WTC11 (cell line): ENCODE measurements at regions not wholly inside any gene's neighbourhood (a gene's known extent, or its start where the extent isn't known, plus 50 kb on each side); places are given as distances from the start of the nearest gene placed in this dataset.

ENCODE experiments used
- ATAC-seq: fragments of 200-7000 bp; cut with Tn5 transposase; 2 replicates; pipeline ENCODE4 v1.10.0; 2021; ENCODE audit warnings: mild to moderate bottlenecking, moderate library complexity
- CTCF ChIA-PET: fragments of 300-600 bp; sonication (Branson Sonifier 250); formaldehyde crosslinking; loops from one replicate; lab custom pipeline; 2021; ENCODE audit warnings: antibody characterized with exemption; lab: Charles Lee
- POLR2A ChIA-PET: fragments of 350-600 bp; sonication (Branson Sonifier 250); formaldehyde crosslinking; loops from one replicate; lab custom pipeline; 2021; ENCODE audit warnings: antibody characterized with exemption; lab: Charles Lee
- DNase-seq: peaks from one replicate; pipeline ENCODE4 v3.0.0; 2021; ENCODE audit warnings: low spot score
- H3K27ac Mint-ChIP-seq: 2 replicates; pipeline ENCODE4 v1.8.0; 2021; ENCODE audit warnings: mixed read lengths
- H3K27me3 Mint-ChIP-seq: 2 replicates; pipeline ENCODE4 v1.8.0; 2021; ENCODE audit warnings: low read depth, mild to moderate bottlenecking, moderate library complexity, mixed read lengths
- H3K36me3 Mint-ChIP-seq: 2 replicates; pipeline ENCODE4 v1.8.0; 2021; ENCODE audit warnings: mixed read lengths
- H3K4me1 Mint-ChIP-seq: 2 replicates; pipeline ENCODE4 v1.8.0; 2022; ENCODE audit warnings: mixed read lengths
- H3K4me3 Mint-ChIP-seq: 2 replicates; pipeline ENCODE4 v1.8.0; 2021; ENCODE audit warnings: mild to moderate bottlenecking, moderate library complexity, mixed read lengths
- H3K9me3 Mint-ChIP-seq: 2 replicates; pipeline ENCODE4 v1.8.0; 2021; ENCODE audit warnings: mixed read lengths
- CBFB ChIP-seq: sonication (generic); formaldehyde crosslinking; IDR thresholded peaks from 2 replicates; pipeline ENCODE4 v1.8.1; 2022; ENCODE audit warnings: mild to moderate bottlenecking, low read depth, missing genetic modification reagents
- CREB1 ChIP-seq: sonication (generic); formaldehyde crosslinking; IDR thresholded peaks from 2 replicates; pipeline ENCODE4 v1.8.0; 2023; ENCODE audit warnings: mild to moderate bottlenecking, missing genetic modification reagents
- EMX1 ChIP-seq: fragments of 250-450 bp; sonication (Bioruptor Pico); IDR thresholded peaks from 2 replicates; pipeline ENCODE4 v1.8.0; 2021; ENCODE audit warnings: mild to moderate bottlenecking
- FOXP1 ChIP-seq: sonication (generic); formaldehyde crosslinking; IDR thresholded peaks from 2 replicates; pipeline ENCODE4 v1.8.0; 2022; ENCODE audit warnings: missing genetic modification reagents, mild to moderate bottlenecking, moderate library complexity, borderline replicate concordance
- GRHL2 ChIP-seq: fragments of 250-450 bp; sonication (Bioruptor Pico); IDR thresholded peaks from 2 replicates; pipeline ENCODE4 v1.8.0; 2022; ENCODE audit warnings: mild to moderate bottlenecking, moderate library complexity; ENCODE audit not compliant: insufficient replicate concordance, severe bottlenecking
- JAZF1 ChIP-seq: fragments of 250-450 bp; sonication (Bioruptor Pico); IDR thresholded peaks from 2 replicates; pipeline ENCODE4 v1.9.0; 2021; ENCODE audit warnings: moderate library complexity, mild to moderate bottlenecking, inconsistent platforms
- MXD4 ChIP-seq: fragments of 250-450 bp; sonication (Bioruptor Pico); IDR thresholded peaks from 2 replicates; pipeline ENCODE4 v1.8.0; 2021; ENCODE audit warnings: mild to moderate bottlenecking, moderate library complexity, borderline replicate concordance
- NR1H2 ChIP-seq: sonication (generic); formaldehyde crosslinking; IDR thresholded peaks from 2 replicates; pipeline ENCODE4 v1.9.0; 2021; ENCODE audit warnings: mild to moderate bottlenecking, moderate library complexity, missing genetic modification reagents
- NR2C2 ChIP-seq: sonication (generic); formaldehyde crosslinking; IDR thresholded peaks from 2 replicates; pipeline ENCODE4 v1.8.0; 2022; ENCODE audit warnings: mild to moderate bottlenecking, missing genetic modification reagents
- PRRX2 ChIP-seq: fragments of 250-450 bp; sonication (Bioruptor Pico); IDR thresholded peaks from 2 replicates; pipeline ENCODE4 v1.8.0; 2021; ENCODE audit warnings: mild to moderate bottlenecking
- RORB ChIP-seq: fragments of 250-450 bp; sonication (Bioruptor Pico); IDR thresholded peaks from 2 replicates; pipeline ENCODE4 v1.9.0; 2021; ENCODE audit warnings: mild to moderate bottlenecking
- TCF7 ChIP-seq: sonication (generic); formaldehyde crosslinking; IDR thresholded peaks from 2 replicates; pipeline ENCODE4 v1.8.0; 2022; ENCODE audit warnings: mild to moderate bottlenecking, low read depth, missing genetic modification reagents, moderate library complexity
- TEAD1 ChIP-seq: sonication (generic); formaldehyde crosslinking; IDR thresholded peaks from 2 replicates; pipeline ENCODE4 v1.8.0; 2022; ENCODE audit warnings: mild to moderate bottlenecking, missing genetic modification reagents
- ZNF219 ChIP-seq: sonication (generic); formaldehyde crosslinking; IDR thresholded peaks from 2 replicates; pipeline ENCODE4 v1.8.0; 2023; ENCODE audit warnings: missing genetic modification reagents, mild to moderate bottlenecking, borderline replicate concordance
- ZNF416 ChIP-seq: fragments of 250-450 bp; sonication (Bioruptor Pico); IDR thresholded peaks from 2 replicates; pipeline ENCODE4 v1.9.0; 2021; ENCODE audit warnings: mild to moderate bottlenecking, inconsistent platforms
- TF ChIP-seq, protein P1 (sequence below): fragments of 250-450 bp; sonication (Bioruptor Pico); IDR thresholded peaks from 2 replicates; pipeline ENCODE4 v1.9.0; 2021; ENCODE audit warnings: mild to moderate bottlenecking
- TF ChIP-seq, protein P2 (sequence below): sonication (generic); formaldehyde crosslinking; IDR thresholded peaks from 2 replicates; pipeline ENCODE4 v1.8.0; 2023; ENCODE audit warnings: mild to moderate bottlenecking, missing genetic modification reagents
- TF ChIP-seq, protein P3 (sequence below): sonication (generic); formaldehyde crosslinking; IDR thresholded peaks from 2 replicates; pipeline ENCODE4 v1.8.0; 2022; ENCODE audit warnings: mild to moderate bottlenecking, missing genetic modification reagents
- TF ChIP-seq, protein P4 (sequence below): sonication (generic); formaldehyde crosslinking; IDR thresholded peaks from 2 replicates; pipeline ENCODE4 v1.8.0; 2022; ENCODE audit warnings: missing genetic modification reagents
- TF ChIP-seq, protein P5 (sequence below): sonication (generic); formaldehyde crosslinking; conservative IDR thresholded peaks from 2 replicates; pipeline ENCODE4 v1.8.1; 2022; ENCODE audit warnings: mild to moderate bottlenecking, missing genetic modification reagents
- TF ChIP-seq, protein P6 (sequence below): sonication (generic); formaldehyde crosslinking; IDR thresholded peaks from 2 replicates; pipeline ENCODE4 v1.8.0; 2022; ENCODE audit warnings: mild to moderate bottlenecking, missing genetic modification reagents
- TF ChIP-seq, protein P7 (sequence below): sonication (generic); formaldehyde crosslinking; IDR thresholded peaks from 2 replicates; pipeline ENCODE4 v1.8.1; 2022; ENCODE audit warnings: low read depth, mild to moderate bottlenecking, moderate library complexity, missing genetic modification reagents, borderline replicate concordance
- TF ChIP-seq, protein P8 (sequence below): sonication (generic); formaldehyde crosslinking; IDR thresholded peaks from 2 replicates; pipeline ENCODE4 v1.8.0; 2022; ENCODE audit warnings: mild to moderate bottlenecking, missing genetic modification reagents

DNA sequence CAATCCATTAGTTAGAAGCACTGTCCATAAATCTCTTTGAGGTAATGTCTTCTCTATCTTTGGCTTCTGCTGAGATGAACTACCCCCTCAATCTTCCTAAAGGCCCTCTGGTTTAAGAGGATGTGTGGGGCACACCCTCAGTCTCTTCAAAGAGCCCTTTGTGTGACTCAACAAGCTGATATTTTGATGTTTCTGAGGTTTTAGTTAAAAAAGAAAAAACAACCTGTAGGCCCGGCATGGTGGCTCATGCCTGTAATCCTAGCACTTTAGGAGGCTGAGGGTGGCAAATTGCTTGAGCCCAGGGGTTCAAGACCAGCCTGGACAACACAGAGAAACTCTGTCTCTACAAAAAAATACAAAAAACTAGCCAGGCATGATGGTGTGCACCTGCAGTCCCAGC lies 593.5 kb downstream of the TMEM182 start (continued):
- TF ChIP-seq, protein P1, sequence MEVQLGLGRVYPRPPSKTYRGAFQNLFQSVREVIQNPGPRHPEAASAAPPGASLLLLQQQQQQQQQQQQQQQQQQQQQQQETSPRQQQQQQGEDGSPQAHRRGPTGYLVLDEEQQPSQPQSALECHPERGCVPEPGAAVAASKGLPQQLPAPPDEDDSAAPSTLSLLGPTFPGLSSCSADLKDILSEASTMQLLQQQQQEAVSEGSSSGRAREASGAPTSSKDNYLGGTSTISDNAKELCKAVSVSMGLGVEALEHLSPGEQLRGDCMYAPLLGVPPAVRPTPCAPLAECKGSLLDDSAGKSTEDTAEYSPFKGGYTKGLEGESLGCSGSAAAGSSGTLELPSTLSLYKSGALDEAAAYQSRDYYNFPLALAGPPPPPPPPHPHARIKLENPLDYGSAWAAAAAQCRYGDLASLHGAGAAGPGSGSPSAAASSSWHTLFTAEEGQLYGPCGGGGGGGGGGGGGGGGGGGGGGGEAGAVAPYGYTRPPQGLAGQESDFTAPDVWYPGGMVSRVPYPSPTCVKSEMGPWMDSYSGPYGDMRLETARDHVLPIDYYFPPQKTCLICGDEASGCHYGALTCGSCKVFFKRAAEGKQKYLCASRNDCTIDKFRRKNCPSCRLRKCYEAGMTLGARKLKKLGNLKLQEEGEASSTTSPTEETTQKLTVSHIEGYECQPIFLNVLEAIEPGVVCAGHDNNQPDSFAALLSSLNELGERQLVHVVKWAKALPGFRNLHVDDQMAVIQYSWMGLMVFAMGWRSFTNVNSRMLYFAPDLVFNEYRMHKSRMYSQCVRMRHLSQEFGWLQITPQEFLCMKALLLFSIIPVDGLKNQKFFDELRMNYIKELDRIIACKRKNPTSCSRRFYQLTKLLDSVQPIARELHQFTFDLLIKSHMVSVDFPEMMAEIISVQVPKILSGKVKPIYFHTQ (CRISPR knock-in tag), result no peak
- TF ChIP-seq CREB1 (CRISPR knock-in tag) (no peak), EMX1 (CRISPR knock-in tag) (no peak), ZNF416 (no peak), RORB (CRISPR knock-in tag) (no peak), NR2C2 (CRISPR knock-in tag) (no peak), CBFB (CRISPR knock-in tag) (no peak), ZNF219 (CRISPR knock-in tag) (no peak), NR1H2 (no peak)
- TF ChIP-seq, protein P2, sequence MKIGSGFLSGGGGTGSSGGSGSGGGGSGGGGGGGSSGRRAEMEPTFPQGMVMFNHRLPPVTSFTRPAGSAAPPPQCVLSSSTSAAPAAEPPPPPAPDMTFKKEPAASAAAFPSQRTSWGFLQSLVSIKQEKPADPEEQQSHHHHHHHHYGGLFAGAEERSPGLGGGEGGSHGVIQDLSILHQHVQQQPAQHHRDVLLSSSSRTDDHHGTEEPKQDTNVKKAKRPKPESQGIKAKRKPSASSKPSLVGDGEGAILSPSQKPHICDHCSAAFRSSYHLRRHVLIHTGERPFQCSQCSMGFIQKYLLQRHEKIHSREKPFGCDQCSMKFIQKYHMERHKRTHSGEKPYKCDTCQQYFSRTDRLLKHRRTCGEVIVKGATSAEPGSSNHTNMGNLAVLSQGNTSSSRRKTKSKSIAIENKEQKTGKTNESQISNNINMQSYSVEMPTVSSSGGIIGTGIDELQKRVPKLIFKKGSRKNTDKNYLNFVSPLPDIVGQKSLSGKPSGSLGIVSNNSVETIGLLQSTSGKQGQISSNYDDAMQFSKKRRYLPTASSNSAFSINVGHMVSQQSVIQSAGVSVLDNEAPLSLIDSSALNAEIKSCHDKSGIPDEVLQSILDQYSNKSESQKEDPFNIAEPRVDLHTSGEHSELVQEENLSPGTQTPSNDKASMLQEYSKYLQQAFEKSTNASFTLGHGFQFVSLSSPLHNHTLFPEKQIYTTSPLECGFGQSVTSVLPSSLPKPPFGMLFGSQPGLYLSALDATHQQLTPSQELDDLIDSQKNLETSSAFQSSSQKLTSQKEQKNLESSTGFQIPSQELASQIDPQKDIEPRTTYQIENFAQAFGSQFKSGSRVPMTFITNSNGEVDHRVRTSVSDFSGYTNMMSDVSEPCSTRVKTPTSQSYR (CRISPR knock-in tag), result no peak
- TF ChIP-seq, protein P3, sequence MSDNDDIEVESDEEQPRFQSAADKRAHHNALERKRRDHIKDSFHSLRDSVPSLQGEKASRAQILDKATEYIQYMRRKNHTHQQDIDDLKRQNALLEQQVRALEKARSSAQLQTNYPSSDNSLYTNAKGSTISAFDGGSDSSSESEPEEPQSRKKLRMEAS (CRISPR knock-in tag), result no peak

DNA sequence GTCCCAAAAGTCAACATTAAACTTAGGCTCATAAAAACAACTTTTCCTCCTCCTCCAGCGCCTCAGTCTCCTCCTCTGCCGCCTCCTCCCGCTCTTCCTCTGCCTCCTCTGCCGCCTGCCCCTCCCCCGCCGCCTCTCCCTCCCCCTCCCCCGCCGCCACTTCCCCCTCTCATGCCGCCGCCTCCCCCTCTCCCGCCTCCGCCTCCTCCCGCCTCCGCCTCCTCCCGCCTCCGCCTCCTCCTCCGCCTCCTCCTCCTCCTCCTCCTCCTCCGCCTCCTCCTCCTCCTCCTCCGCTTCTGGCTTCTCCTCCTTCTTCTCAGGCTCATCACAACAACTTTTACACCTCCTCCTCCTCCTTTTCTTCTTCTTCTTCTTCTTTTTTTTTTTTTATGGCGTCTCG lies 599.9 kb downstream of the TMEM182 start:
- ChIA-PET CTCF (no interaction called here), POLR2A (no interaction called here)
- Mint-ChIP-seq H3K9me3 (peaks cover 5% of the 10 kb centered on the region), H3K36me3 (peaks cover 4% of the 10 kb centered on the region), H3K27ac (no peak overlapping the region), H3K27me3 (no peaks in the 10 kb centered on the region), H3K4me3 (no peak overlapping the region), H3K4me1 (peaks cover 12% of the 10 kb centered on the region)
- ATAC-seq (no peak), DNase-seq (peak; percentile 18)
- TF ChIP-seq FOXP1 (no peak), TEAD1 (CRISPR knock-in tag) (no peak), CREB1 (CRISPR knock-in tag) (no peak), TCF7 (CRISPR knock-in tag) (no peak), CBFB (CRISPR knock-in tag) (no peak), PRRX2 (CRISPR knock-in tag) (no peak), MXD4 (CRISPR knock-in tag) (no peak), NR1H2 (no peak), GRHL2 (CRISPR knock-in tag) (no peak), JAZF1 (CRISPR knock-in tag) (no peak)
- TF ChIP-seq, protein P4, sequence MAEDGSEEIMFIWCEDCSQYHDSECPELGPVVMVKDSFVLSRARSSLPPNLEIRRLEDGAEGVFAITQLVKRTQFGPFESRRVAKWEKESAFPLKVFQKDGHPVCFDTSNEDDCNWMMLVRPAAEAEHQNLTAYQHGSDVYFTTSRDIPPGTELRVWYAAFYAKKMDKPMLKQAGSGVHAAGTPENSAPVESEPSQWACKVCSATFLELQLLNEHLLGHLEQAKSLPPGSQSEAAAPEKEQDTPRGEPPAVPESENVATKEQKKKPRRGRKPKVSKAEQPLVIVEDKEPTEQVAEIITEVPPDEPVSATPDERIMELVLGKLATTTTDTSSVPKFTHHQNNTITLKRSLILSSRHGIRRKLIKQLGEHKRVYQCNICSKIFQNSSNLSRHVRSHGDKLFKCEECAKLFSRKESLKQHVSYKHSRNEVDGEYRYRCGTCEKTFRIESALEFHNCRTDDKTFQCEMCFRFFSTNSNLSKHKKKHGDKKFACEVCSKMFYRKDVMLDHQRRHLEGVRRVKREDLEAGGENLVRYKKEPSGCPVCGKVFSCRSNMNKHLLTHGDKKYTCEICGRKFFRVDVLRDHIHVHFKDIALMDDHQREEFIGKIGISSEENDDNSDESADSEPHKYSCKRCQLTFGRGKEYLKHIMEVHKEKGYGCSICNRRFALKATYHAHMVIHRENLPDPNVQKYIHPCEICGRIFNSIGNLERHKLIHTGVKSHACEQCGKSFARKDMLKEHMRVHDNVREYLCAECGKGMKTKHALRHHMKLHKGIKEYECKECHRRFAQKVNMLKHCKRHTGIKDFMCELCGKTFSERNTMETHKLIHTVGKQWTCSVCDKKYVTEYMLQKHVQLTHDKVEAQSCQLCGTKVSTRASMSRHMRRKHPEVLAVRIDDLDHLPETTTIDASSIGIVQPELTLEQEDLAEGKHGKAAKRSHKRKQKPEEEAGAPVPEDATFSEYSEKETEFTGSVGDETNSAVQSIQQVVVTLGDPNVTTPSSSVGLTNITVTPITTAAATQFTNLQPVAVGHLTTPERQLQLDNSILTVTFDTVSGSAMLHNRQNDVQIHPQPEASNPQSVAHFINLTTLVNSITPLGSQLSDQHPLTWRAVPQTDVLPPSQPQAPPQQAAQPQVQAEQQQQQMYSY (CRISPR knock-in tag), result no peak
- TF ChIP-seq, protein P5, sequence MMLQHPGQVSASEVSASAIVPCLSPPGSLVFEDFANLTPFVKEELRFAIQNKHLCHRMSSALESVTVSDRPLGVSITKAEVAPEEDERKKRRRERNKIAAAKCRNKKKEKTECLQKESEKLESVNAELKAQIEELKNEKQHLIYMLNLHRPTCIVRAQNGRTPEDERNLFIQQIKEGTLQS, result no peak
- TF ChIP-seq, protein P6, sequence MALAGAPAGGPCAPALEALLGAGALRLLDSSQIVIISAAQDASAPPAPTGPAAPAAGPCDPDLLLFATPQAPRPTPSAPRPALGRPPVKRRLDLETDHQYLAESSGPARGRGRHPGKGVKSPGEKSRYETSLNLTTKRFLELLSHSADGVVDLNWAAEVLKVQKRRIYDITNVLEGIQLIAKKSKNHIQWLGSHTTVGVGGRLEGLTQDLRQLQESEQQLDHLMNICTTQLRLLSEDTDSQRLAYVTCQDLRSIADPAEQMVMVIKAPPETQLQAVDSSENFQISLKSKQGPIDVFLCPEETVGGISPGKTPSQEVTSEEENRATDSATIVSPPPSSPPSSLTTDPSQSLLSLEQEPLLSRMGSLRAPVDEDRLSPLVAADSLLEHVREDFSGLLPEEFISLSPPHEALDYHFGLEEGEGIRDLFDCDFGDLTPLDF (CRISPR knock-in tag), result no peak
- TF ChIP-seq, protein P7, sequence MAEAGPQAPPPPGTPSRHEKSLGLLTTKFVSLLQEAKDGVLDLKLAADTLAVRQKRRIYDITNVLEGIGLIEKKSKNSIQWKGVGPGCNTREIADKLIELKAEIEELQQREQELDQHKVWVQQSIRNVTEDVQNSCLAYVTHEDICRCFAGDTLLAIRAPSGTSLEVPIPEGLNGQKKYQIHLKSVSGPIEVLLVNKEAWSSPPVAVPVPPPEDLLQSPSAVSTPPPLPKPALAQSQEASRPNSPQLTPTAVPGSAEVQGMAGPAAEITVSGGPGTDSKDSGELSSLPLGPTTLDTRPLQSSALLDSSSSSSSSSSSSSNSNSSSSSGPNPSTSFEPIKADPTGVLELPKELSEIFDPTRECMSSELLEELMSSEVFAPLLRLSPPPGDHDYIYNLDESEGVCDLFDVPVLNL (CRISPR knock-in tag), result no peak
- TF ChIP-seq, protein P8, sequence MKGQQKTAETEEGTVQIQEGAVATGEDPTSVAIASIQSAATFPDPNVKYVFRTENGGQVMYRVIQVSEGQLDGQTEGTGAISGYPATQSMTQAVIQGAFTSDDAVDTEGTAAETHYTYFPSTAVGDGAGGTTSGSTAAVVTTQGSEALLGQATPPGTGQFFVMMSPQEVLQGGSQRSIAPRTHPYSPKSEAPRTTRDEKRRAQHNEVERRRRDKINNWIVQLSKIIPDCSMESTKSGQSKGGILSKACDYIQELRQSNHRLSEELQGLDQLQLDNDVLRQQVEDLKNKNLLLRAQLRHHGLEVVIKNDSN (CRISPR knock-in tag), result no peak
- TF ChIP-seq, protein P3 (CRISPR knock-in tag), result no peak
